GM12891 (cell line): ENCODE measurements at regions not wholly inside any gene's neighbourhood (a gene's known extent, or its start where the extent isn't known, plus 50 kb on each side); places are given as distances from the start of the nearest gene placed in this dataset.

Experiments used
- DNase-seq: peaks from one replicate; pipeline ENCODE4 v3.0.0; 2011; ENCODE audit warnings: low spot score; ENCODE audit not compliant: insufficient read length
- FAIRE-seq: peaks from 2 replicates; lab custom pipeline; 2011; peaks lifted over from hg19 to GRCh38; lab: Jason Lieb, UNC
- PAX5 ChIP-seq: IDR thresholded peaks from 2 replicates; pipeline ENCODE4 v1.6.1; 2011; ENCODE audit warnings: low read length, moderate library complexity, mild to moderate bottlenecking; ENCODE audit not compliant: insufficient read depth, severe bottlenecking
- POLR2A ChIP-seq: IDR thresholded peaks from 2 replicates; pipeline ENCODE4 v1.6.1; 2011; ENCODE audit warnings: low read depth, low read length, control low read depth
- POLR2AphosphoS5 ChIP-seq: IDR thresholded peaks from 2 replicates; pipeline ENCODE4 v1.6.1; 2011; ENCODE audit warnings: low read depth, low read length, control low read depth
- POU2F2 ChIP-seq: IDR thresholded peaks from 2 replicates; pipeline ENCODE4 v1.6.1; 2011; ENCODE audit warnings: low read depth, mild to moderate bottlenecking, control low read depth, low read length, moderate library complexity
- SPI1 ChIP-seq: IDR thresholded peaks from 2 replicates; pipeline ENCODE4 v1.6.1; 2011; ENCODE audit warnings: low read depth, low read length, control low read depth
- TAF1 ChIP-seq: IDR thresholded peaks from 2 replicates; pipeline ENCODE4 v1.6.1; 2011; ENCODE audit warnings: low read depth, low read length, control low read depth

DNA sequence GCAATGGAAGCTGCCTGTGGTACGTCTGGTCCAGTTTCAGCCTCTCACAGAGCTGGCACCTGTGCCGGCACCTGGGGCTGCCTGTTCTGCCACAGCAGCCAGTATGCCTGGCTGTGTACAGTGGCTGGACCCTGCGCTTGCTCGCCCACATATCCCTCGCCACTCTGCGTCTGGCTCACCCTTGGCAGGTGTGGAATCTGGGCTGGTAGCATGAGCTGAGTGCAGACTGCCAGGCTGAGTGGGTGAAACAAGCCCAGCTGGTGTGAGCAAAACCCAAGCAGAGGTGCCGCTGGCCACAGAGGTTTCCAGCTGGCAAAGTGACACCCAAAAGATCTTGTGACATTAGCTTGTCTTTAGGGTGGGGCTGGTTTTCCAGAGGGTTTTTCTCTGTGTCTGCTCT, 80.7 kb downstream of the ING1 start:
- no peak for FAIRE-seq
- TF ChIP-seq POLR2A = no peak
- TF ChIP-seq POU2F2 = no peak
- no peak for TF ChIP-seq PAX5
- TF ChIP-seq SPI1 = no peak
- no peak for TF ChIP-seq POLR2AphosphoS5
- no peak for TF ChIP-seq TAF1

DNA sequence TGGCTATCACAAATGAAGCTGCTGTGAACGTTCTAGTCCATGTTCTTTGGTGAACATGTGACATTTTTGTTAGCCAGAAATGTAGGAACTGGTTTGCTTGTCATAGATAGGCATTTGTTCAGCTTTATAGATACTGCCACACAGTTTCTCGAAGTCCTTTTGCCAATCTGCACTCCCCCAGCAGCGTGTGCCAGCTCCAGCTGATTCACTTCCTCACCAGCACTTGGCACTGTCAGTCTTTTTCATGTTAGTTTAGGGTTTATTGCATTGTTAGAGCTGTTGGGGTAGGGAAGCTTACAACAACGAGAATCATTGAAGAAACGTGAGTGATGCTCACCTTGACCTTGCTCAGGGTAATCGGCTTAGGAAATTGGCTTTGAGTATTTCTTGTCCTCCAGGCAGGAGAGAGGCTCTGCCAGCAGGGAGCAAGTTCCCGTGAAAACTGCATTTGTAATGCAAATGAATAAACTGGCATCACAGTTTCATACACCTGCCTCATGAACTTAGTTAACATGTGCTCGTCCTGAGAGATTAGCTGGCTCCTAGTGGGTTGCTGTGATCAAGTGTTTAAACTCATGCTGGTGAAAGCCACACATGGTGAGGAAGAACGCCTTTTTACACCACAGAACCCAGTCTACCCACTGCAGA, 83.9 kb downstream of the ING1 start:
- no peak for DNase-seq
- TF ChIP-seq TAF1 = no peak
- TF ChIP-seq PAX5 = no peak
- TF ChIP-seq POLR2AphosphoS5 = no peak
- no peak for TF ChIP-seq SPI1
- TF ChIP-seq POU2F2 = no peak
- TF ChIP-seq POLR2A = no peak
- FAIRE-seq = no peak

More for the DNA sequence above, 80.7 kb downstream of the ING1 start:
- DNase-seq = no peak

DNA sequence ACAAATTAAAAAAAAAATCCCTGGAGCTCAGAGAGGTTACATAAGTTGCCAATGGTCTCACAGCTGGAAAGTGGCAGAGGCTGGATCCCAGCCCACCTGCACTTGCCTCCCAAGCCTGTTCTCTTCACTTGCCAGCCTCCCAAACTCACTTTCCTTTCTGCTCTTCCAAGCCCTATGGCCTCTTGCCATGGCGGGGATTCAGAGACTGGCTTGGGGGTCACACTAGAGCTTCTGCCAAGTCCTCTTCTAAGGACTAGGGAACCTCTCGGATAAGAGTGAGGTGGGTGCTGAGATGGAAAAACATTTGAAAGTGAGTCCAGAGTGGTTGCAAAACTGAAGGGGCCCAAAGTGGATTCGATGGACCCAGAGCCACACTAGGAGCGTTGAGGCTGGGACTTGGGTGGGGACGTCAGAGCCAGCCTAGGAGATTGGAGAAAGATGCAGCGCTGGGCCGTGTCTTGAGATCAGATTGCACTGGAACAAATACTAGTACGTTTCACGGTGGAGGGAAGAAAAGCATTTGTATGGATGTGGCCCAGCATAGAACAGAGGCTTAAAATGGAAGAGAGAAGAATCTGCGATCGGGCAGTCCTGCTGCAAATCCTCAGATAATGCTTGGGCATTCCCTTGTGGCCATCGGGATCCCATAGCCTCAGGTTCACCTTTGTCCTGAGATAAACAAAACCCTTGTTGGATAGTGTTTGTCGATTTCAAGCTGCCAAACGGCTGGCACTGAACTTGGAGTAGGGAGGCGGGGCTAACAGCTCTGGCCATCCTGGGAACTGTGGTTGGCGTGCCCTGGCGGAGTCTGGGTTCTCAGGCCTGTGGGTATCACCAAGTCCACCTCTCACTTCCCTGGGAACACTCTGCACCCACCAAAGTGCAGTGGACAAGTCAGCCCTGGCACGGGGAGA, 84.8 kb downstream of the ING1 start:
- TF ChIP-seq POU2F2 (no peak), TAF1 (no peak), POLR2AphosphoS5 (no peak), SPI1 (no peak), PAX5 (no peak), POLR2A (no peak)

DNA sequence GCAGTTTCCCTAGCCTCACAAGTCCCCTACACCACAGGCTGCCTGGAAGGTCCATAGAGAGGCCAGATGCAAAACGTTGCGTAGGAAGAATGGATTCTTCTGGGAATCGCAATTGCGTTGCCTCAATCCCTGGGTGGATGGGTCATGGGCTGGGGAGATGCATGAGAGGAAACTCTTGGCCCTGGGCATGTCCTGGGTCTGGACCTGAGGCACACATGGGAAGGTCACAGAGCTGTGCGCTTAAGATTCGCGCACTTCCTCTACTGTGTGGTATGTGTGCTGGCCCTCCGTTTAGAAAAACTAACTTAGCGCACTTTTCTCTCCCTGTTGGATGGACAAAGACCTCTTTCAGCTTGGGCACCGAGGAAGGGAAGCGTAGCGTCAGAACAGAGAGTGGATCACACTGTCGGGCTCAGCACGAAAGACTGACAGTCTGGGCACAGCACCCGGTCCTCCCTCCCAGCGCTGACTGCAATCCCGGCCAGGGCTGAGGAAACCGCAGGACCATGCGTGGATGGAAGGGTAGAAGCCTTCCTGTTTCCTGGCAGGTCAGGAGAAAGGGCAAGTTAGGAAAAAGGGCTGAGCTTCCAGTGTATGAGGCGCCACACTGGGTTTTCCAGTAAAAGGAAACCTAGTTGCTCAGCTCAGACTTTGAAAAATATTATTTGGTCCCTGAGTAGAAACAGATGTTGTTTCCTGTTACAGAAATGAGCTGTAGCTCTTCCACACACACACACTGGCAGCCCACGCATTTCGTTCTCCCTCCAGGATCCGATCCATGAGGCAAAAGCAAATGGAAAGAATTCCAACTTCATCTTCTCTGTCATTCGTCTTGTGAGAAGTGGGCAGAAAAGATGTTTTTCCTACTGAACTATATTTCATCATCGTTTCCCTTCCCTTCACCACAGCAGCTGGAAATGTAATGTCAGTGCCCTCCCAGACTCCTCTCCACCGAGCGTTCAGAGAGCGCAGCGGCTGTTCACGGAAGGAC, 86.0 kb downstream of the ING1 start:
- FAIRE-seq (no peak), DNase-seq (no peak)
- no peak for TF ChIP-seq POU2F2
- no peak for TF ChIP-seq POLR2A
- no peak for TF ChIP-seq PAX5

More for the DNA sequence above, 84.8 kb downstream of the ING1 start:
- FAIRE-seq (no peak), DNase-seq (no peak)

DNA sequence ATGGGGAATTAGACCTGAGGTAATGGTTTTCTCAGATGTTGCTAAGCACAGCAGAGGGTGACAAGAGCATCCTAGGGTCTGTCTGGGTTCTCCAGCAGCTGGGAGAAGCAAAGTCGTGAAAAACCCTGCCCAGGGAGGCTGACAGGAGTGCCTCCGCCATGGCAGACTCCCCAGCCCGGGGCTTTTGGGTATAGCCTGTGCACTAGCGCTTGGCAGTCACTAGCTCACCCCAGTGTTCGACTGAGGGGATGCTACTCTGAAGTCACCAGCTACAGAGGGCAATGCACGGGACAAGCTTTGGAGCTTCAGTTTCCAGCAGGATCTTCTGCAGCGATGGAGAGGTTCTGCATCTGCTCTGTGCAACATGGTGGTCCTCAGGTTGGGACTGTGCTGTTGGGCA, 87.5 kb downstream of the ING1 start:
- TF ChIP-seq POU2F2 = no peak
- no peak for TF ChIP-seq TAF1
- TF ChIP-seq PAX5 = no peak
- TF ChIP-seq SPI1 = no peak
- no peak for TF ChIP-seq POLR2AphosphoS5
- no peak for TF ChIP-seq POLR2A
- FAIRE-seq = no peak
- DNase-seq = no peak

DNA sequence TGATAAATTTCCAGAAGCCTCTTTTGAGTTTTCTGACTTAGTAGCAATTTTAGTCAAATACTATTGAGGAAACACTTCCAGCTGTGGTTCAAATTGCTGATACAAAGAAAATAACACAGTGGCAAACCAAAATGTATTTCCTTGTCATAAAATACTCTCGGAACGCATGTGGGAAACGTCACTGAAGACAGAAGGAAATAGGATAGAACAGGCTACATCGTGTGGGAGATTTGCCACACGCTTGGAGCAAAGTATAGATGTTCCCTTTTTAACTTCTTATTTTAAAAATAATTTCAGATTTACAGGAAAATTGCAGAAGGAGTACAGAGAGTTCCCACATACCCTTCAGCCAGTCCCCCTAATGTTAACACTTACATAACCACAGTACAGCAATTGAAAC, 88.8 kb downstream of the ING1 start:
- TF ChIP-seq SPI1 = no peak
- no peak for TF ChIP-seq TAF1
- TF ChIP-seq PAX5 = no peak
- TF ChIP-seq POLR2A = no peak
- no peak for TF ChIP-seq POLR2AphosphoS5
- TF ChIP-seq POU2F2 = no peak
- DNase-seq (no peak), FAIRE-seq (no peak)

DNA sequence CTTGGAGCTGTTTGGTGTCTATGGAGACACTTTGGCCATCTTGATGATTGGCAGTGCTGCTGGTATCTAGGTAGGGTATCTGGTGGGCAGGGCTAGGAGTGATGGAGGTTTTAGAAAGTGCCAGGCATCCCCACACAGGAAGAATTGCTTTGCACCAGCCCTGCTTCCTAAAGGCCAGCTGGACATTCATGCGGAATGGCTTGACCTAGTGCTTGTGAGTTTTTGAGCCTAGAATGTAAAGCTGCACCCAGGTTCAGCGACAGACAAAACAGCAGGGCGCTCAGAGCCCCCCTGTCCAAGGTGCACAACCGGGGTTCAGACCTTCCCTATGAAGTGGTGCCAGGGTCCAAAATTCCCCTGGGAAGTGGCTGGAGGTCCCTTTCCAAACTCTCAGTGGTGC, 93.1 kb downstream of the ING1 start:
- DNase-seq (no peak), FAIRE-seq (no peak)
- no peak for TF ChIP-seq POLR2A
- TF ChIP-seq POLR2AphosphoS5 = no peak
- TF ChIP-seq SPI1 = no peak
- TF ChIP-seq PAX5 = no peak
- TF ChIP-seq POU2F2 = no peak
- no peak for TF ChIP-seq TAF1

DNA sequence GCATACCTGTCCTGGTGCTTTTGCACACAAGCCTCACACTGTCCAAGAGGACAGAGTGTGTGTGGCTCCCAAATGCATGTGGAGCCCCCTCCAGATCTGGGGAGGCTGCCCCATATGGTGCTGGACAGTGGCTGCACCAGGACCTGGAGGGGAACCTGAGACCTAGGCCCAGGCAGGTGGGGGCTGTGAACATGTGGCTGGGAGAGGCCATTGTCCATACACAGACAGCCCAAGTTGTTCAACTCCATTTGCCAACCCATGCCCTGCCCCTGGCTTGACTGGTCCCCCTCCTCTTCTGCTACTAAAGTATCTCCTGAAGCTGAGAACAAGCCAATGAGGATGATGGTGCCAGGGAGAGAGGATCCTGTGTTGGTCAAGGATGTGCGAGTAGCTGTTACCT, 94.0 kb downstream of the ING1 start:
- DNase-seq (no peak), FAIRE-seq (no peak)
- TF ChIP-seq POLR2AphosphoS5 (no peak), TAF1 (no peak), PAX5 (no peak), POU2F2 (no peak)
